ENCODE measurements at regions not wholly inside any gene's neighbourhood (a gene's known extent, or its start where the extent isn't known, plus 50 kb on each side); places are given as distances from the start of the nearest gene placed in this dataset.
"Not testable (repeated sequence)": the region's sequence is repeated elsewhere in the genome, so short reads cannot be mapped to it uniquely, and the experiment has no call there.

DNA sequence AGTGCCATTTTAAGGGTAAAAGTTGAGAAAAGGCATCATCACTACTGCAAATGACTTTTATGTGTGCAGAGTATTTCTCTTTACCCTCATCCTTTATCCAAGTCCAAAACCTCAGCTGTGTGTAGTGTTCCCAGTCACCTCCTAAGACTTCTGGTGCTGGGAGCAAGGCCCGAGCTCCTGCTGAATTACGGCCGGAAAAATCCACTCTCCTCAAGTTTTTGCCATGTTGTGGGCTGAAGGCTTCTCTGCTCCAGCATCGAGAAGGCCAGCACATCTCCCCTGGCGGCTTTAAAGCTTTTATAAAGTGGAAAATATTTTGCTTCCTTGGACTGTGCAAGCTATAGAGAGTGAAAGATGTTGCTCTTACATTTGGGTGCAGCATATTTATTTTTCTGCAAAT is 153.2 kb upstream of the THBS2 start:
- DNase-seq: no peak

DNA sequence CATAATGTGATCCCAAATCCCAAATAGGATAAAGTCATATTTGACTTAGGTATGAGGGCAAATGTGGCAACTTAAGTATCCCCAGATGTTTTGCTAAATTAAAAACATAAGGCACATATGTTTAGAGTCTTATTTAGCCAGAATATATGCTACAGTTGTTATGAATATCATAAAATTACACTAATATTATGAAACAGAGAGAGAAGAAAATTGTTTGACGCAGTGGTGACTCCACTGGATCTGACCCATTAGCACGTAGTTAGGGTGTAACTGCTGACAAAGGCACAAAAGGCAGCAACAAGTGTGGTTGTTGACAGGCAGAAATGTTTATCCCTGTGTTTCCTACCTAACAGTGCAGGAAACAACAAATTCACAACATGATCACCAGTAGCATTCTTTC is 152.4 kb upstream of the THBS2 start:
- no peak for DNase-seq

DNA sequence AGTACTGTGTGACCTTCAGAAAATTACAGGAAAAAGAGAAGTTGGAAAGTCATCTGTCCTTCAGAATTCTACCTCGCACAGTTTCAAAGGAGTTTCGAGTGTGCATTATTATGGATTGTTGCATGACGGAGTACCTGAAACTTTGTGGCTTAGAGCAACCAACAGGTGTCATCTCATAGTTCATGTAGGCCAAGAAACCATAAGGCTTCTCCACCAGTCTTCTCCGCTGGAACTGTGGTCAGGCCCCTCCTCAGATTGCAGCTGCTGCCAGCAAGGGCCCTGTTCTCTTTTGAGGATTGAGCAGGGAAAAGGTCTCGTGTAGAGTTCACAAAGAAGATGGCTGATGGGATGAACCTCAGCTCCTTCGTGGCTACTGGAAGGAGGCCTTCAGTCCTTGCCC is 151.2 kb upstream of the THBS2 start:
- no peak for DNase-seq

DNA sequence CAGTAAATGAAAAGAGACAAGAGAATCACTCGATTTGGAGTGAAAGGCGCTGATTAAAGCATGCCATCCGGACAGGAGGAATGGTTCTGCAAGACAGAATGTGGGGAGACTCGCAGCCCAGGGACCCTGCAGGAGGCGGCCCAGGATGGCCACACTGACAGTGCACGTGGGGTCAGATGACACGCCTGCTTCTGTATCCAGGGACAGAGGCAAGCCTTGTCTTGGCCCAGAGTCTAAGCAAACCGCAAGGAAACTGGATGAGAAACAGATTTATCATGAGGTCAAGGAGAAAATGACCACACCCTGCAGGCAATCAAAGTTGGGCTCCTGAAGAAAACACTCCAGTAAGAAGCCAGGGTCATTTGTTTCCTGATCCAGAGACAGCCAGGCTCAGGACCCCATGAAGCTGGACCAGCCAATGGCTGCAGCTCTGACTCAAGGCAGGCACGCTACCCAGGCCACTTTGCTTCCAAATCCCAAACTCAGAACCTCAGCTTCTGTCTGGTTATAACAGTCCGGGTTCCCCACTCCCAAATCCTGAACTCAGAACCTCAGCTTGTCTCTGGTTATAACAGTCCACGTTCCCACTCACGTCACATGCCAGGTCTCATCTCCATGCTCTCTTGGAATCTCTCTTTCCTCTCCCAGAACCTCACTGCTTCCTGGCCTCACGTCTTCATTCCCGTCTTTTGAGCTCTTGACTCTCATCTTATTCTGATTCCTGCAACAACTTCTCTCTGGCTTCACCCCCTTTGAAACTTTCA is 144.9 kb upstream of the THBS2 start:
- DNase-seq: no peak

DNA sequence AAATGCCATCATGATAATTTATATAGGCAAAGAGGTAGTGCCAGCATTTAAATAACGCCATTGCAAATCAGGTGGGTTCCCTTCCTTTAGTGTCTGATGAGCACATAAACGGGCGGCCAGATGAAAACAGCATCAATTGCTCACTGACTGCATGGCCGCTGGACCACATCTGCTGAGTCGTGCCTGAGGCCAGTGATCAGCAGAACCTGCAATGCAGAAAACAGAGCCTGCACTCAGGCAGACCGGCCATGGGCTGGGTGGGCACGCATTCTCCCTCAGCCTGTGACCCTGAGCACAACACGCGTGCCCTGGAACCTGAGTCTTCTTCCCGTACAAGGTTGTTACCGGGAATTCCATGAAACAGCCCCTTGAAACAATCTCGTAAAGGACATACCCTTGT is 144.0 kb upstream of the THBS2 start:
- no peak for DNase-seq

DNA sequence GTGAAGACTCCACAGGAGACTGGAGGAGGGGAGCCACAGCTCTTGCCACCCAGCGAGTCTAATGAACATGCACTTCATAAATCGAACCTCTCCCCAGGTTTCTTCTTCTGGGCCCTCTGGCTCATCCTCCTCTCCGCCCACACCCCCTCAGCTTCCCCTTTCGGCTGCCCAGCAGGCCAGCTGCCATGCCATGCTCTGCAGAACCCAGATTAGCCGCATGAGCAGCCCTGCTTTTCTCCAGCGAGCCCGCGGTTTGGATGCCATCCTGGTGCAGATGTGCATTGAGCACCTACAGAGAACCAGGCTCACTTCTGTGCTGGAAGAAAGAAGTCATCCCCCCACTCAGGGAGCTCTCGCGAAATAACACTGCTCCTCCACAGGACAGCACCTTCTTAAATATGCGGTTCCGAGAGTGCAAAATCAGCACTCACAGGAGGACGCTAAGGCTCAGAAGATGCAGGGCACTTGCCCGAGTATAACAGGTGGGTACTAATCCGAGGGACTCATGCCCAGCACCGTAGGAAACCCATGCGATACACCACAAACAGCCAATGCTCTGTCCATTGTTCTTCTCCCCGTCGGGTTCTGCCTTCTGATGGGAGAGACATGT is 143.0 kb upstream of the THBS2 start:
- DNase-seq: no peak

DNA sequence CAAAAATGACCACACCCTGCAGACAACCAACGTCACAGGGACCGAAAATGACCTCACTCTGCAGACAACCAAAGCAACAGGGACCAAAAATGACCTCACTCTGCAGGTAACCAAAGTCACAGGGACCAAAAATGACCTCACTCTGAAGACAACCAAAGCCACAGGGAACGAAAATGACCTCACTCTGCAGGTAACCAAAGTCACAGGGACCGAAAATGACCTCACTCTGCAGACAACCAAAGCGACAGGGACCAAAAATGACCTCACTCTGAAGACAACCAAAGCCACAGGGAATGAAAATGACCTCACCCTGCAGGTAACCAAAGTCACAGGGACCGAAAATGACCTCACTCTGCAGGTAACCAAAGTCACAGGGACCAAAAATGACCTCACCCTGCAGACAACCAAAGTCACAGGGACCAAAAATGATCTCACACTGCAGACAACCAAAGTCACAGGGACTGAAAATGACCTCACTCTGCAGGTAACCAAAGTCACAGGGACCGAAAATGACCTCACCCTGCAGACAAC is 142.4 kb upstream of the THBS2 start:
- DNase-seq: not testable (repeated sequence)

DNA sequence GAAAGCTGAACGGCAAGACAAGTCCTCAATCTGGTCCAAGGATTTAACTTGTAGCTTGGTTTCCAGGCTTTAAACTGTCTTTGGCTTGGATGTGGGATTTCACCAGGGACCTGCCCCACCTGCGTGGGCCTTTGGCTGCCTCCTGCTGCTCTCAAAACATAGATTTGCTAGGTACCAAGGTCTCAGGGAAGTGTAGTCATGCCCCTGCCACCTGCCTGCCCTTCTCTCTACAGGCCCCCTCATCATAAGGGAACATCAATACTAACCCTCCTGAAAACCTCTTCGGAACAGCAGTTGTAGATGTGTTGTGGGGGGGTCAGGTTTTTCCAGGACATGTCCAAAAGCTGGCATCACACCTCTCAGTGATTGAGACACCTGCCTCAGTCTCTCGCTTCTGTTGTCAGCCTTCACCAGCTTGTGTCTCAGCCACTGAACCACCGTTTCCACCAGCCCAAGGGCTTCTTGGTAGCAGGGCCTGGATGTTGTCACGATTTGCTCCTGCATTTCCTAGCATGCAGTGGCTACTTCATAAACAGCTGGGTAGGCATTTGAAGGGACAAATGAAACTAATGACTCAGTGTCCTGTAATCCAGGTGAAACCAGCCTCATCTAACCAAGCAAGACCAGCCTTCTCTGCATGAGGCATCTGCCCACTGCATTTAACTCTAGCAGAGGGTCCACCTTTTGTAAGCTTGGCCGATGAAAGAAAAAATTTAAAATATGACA is 141.6 kb upstream of the THBS2 start:
- DNase-seq: no peak

DNA sequence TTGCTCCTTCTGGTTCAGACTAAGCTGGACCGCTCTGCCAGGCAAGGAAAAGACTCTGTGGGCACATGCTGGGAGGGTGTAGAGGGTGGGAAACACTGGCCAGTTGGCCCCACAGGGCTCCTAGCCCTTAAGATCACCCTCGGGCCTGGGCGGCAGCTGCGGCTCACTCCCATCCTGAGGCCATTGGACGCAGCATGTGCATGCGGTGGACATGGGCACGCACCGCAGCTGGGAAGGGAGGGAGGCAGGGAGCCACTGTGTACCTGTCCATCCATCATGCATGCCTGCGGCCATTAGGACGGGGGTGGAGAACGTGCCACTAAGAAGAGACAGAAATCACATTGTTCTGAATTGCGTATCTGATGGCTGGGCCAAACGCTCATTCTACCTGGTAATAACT is 140.1 kb upstream of the THBS2 start:
- no peak for DNase-seq

DNA sequence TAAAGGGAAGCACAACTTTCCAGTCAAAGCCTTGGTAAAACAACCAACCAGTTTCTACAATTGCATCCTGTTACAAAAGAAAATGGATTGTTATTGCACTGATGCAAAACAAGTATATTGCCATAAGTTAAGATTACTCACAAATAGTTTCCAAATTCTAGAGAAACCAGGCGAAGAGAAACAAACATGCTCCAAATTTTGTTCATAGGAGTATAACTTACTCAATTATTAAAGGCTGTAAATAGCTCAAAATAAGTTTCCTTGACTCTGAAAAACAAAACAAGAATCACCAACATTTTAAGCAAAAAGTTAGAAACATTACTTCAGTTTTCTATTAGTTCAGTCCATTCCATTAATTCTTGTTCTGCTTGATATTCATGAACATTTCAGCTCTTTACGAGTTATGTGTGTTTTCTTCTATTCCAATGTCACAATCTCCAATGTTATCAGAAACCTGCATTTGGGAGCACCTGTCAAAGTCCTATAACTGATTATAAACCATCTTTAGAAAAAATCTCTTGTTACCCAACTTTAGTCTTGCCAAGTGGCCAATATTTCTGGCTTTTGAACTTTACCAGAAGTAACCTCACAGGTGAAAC is 137.9 kb upstream of the THBS2 start:
- no peak for DNase-seq

DNA sequence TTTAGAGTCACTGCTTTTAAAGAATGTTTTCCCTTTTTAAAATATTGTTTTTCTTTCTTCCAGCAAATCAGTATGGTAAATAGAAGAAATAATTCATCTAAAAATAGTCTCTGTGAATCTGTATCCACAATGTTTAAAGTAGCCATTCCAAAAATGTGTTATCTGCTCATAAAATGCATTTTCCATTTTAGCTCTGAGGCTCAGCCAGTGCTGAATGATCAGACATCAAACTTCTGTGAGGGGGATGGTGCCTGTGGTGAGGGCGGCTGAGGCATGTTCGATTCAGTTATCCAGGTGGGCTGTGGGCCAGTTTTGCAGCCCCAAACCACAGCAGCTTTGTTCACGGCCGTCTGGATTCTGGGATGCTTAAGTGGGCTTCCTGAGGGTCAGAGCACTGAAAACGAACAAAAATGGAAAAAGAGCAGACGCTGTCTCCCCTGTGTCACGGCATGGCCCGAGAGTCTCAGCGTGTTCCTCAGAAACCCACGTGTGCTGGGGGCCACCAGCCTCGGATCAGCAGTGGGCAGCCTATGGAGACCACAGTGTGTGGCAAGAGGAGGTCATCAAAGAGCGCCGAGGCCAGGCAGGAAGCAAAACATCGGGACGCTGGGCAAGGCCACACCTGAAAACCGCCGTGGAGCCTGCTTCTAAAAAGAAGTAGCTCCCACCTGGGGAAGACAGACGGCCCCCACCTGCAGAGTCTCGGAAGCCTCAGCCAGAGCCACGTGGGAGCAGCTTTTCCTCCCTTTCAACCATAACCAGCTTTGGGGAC is 134.9 kb upstream of the THBS2 start:
- DNase-seq: no peak

DNA sequence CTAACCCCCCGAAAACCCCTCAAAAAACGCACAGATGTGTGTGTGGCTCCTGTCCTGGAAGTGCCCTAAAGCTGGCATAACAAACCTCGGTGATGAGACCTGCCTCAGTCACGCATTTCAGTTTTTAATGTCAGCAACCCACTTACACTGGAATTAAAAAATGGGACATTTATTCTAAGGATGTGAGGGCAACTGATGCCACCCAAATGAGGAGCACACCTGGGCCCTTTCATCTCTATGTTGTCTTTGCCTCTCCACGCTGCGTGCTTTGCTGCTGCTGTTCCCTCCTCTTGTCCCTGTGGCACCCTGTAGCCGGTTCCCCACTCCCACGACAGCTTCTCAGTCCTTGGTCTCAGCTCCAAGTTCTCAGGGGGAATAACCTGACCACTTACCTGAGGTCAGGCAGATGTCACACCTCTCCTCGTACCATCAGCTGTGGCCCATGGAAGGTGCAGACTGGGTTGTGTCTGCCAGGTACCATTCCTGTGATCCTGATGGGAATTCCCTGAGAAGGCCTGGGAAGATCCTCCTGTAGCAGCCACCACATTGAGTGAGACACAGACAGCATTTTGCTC is 134.2 kb upstream of the THBS2 start:
- DNase-seq: no peak

DNA sequence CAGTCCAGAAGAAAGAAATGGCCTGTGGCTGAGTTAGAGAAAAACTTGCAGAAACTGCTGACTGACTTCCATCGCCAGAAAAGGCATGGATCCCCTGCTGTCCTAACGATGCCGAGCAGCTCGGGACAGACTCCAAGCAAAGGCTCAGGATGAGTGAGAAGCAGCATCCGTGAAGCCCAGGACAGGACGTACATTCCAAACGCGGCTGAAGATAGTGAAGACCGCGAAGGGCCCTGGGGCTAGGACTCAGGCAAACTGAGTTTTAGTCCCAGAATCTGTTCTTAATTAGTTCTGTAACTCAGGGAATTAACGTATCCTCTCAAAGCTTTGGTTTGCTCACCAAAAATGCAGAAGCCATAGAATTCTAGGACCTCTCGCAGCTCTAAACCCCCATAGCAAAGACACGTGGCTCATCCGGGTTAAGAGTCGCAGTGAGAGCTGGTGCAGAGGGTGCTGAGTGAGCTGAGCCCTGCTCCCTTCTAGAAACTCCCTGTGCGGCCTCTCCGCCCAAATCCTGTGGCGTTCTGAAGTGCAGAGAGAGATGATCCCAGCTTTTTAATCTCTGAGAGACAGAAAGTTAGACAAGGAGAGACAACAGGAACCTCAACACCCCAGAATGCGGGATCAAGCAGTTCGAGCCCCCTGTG is 132.9 kb upstream of the THBS2 start:
- no peak for DNase-seq

DNA sequence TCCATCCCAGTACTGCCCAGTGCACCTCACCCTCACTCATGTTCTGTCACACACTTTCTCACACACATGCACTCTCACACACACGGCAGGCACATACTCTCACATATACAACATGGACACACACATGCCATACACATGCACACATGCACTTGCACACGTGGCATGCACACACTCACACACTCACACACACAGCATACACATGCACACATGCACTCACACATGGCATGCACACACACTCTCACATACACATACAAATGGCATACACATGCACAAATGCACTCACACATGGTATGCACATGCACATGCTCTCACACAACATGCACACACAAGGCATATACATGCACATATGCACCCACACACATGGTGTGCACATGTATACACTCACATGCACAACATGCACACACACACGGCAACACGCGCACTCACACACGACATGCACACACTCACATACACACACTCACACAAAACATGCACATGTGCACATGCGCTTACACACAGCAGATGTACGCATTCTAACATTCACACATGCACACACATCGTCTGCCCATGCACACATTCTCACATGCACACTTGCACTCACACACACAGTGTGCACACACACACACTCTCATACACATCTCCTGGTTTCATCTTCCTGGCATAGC is 131.7 kb upstream of the THBS2 start:
- no peak for DNase-seq

DNA sequence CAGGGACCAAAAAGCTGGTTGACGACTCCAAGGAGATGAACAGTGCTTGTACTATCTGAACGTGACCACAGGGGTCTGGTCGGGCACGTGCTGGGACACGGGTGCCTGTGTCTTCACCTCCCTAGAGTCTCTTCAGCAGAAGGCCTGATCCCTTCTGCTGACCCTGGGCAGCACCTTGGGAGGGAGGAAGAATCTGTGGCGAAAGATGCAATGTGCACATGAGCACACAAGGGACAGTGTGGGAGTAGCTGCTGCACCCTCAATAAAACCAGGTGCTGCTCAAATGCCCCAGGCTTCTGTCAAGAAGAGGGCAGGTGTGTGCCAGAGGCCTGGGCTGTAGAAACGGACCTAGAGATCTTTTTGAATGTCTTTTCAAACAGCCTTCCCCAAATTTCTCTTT is 130.6 kb upstream of the THBS2 start:
- no peak for DNase-seq

DNA sequence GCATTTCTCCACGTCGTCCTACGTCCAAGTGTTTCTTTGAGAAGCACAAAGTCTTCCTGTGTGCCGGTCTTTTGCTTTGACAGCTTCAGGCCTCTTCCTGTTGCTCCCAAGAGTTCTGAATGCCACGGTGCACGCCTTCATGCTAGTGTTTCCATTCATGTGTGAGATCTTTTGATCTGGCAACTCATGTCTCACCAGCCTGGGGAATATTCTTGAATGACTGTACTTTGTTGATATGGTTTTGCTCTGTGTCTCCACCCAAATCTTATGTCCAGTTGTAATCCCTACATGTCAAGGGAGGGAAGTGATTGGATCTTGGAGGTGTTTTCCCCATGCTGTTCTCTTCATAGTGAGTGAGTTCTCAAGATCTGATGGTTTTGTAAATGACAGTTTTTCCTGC is 129.6 kb upstream of the THBS2 start:
- DNase-seq: no peak

DNA sequence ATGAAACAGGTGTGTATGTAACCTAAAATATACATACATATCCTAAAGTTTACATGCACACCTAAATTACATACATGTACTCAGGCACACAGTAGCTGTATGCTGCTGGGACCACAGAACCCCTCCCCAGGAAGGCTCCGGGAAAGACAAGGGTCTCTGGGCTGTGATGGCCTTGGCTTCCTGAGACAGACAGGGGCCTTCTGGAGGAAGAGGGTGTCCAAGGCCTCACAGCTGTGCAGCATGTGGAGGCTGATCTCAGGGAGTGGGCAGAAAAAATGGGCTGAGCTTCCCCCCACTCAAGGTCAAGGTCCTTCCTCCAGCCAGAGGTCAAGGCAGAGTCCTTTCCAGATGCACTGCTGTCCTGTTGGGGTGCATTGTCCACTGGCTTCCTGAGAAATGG is 129.1 kb upstream of the THBS2 start:
- no peak for DNase-seq

DNA sequence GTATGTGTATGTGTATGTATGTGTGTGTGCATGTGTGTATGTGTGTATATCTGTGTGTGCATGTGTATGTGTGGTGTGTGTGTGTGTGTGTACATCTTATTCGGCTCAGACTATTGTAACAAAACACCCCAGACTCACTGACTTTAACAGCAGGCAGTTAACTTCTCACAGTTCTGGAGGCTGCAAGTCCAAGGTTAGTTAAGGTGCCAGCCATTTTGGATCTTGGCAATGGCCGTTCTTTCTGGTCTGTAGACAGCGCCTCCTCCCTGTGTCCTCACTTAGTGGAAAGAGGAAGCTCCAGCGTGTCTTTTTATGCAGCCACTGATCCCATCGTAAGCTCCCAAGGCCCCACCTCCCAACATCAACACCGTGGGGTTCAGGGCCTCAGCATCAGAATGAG is 128.3 kb upstream of the THBS2 start:
- DNase-seq: no peak

DNA sequence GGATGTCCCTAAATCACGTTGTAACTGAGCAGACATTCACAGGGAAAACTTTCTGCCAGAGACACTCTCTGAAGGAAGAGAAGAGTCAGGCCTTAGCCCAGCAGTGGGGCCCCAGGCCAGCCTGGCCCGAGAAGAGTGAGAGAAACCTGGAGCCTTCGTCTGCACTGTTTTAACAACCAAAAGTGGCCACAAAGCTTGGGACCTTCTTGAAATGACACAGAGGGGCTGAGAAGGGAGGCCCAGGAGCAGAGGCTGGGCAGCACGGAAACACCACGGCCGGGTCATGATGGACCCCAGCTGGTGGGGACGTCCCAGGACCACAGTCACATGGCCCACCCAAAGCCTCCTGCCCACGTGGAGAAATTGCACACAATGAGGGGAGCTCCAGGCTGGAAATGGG is 126.8 kb upstream of the THBS2 start:
- no peak for DNase-seq

DNA sequence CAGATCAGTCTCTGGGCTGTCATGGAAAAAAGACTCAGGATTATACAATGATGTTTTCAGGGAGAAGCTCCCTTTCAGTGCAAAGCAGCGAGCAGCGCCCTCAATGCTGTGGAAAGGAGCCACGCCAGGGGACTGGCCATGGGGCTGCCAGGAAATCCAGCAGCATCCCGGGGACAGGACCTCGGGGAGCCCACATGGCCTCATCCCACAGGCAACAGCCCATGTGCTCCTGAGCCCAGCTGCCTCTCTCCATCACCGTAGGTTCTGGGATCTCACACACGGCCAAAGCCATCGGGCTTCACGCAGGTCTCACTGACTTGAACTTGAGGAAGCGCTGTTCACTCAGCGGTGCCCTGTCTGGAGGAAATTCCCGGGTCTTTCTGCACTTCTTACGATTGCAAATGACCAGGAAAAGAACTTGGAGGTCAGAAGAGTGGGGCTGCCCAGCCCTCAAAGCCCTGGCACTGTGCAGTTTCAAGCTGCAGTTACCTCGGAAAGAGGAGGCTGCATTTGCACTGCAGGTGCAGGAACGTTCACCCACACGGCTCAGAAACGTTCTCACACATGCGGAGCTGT is 125.9 kb upstream of the THBS2 start:
- no peak for DNase-seq

Measured in hematopoietic multipotent progenitor cell treated with erythropoietin and hydrocortisone succinate and interleukin-3 and kit ligand, for 8 days (in vitro differentiated cells).